HepG2 (cell line): ENCODE measurements at regions not wholly inside any gene's neighbourhood (a gene's known extent, or its start where the extent isn't known, plus 50 kb on each side); places are given as distances from the start of the nearest gene placed in this dataset.

Experiments
- CBX2 ChIP-seq, 2 experiments: fragments of 200-600 bp in 1 of 2; sonication (generic); formaldehyde crosslinking in 1 of 2; IDR thresholded peaks; 2 replicates each; pipeline versions ENCODE4 v1.7.0 to v1.8.1; 2018 to 2022; ENCODE audit warnings: low read depth in 2 of 2, low read length in 1 of 2, mild to moderate bottlenecking in 1 of 2, missing genetic modification reagents in 1 of 2
- DNMT1 ChIP-seq: sonication (generic); formaldehyde crosslinking; IDR thresholded peaks from 2 replicates; pipeline ENCODE4 v1.5.1; 2020; ENCODE audit warnings: mild to moderate bottlenecking, missing genetic modification reagents
- HIVEP1 ChIP-seq: sonication (generic); formaldehyde crosslinking; IDR thresholded peaks from 2 replicates; pipeline ENCODE4 v1.4.0; 2020; ENCODE audit warnings: mild to moderate bottlenecking, missing genetic modification reagents
- HNF4A ChIP-seq: sonication (generic); formaldehyde crosslinking; IDR thresholded peaks from 2 replicates; pipeline ENCODE4 v1.4.0; 2020; ENCODE audit warnings: missing genetic modification reagents
- ZFP62 ChIP-seq: sonication (generic); formaldehyde crosslinking; IDR thresholded peaks from 2 replicates; pipeline ENCODE4 v1.4.0; 2020; ENCODE audit warnings: missing genetic modification reagents
- ZNF30 ChIP-seq: sonication (generic); formaldehyde crosslinking; IDR thresholded peaks from 2 replicates; pipeline ENCODE4 v1.5.0; 2020; ENCODE audit warnings: mild to moderate bottlenecking, missing genetic modification reagents
- ZNF460 ChIP-seq: sonication (generic); formaldehyde crosslinking; IDR thresholded peaks from 2 replicates; pipeline ENCODE4 v1.5.1; 2020; ENCODE audit warnings: missing genetic modification reagents, mild to moderate bottlenecking, borderline replicate concordance
- ZNF724P ChIP-seq: sonication (generic); formaldehyde crosslinking; IDR thresholded peaks from 2 replicates; pipeline ENCODE4 v1.8.0; 2022; ENCODE audit warnings: missing genetic modification reagents, borderline replicate concordance
- ZNF776 ChIP-seq: sonication (generic); formaldehyde crosslinking; IDR thresholded peaks from 2 replicates; pipeline ENCODE4 v1.4.0; 2020; ENCODE audit warnings: mild to moderate bottlenecking, missing genetic modification reagents
- ZNF841 ChIP-seq: sonication (generic); formaldehyde crosslinking; IDR thresholded peaks from 2 replicates; pipeline ENCODE4 v1.8.1; 2023; ENCODE audit warnings: missing genetic modification reagents, borderline replicate concordance
- TF ChIP-seq, protein P1 (sequence below): sonication (generic); formaldehyde crosslinking; IDR thresholded peaks from 2 replicates; pipeline ENCODE4 v1.8.1; 2023; ENCODE audit warnings: mild to moderate bottlenecking, missing genetic modification reagents, borderline replicate concordance
- TF ChIP-seq, protein P2 (sequence below): sonication (generic); formaldehyde crosslinking; IDR thresholded peaks from 2 replicates; pipeline ENCODE4 v1.4.0; 2020; ENCODE audit warnings: missing genetic modification reagents
- TF ChIP-seq, protein P3 (sequence below): sonication (generic); formaldehyde crosslinking; IDR thresholded peaks from 2 replicates; pipeline ENCODE4 v1.5.0; 2020; ENCODE audit warnings: mild to moderate bottlenecking, missing genetic modification reagents, borderline replicate concordance
- TF ChIP-seq, protein P4 (sequence below): sonication (generic); formaldehyde crosslinking; conservative IDR thresholded peaks from 2 replicates; pipeline ENCODE4 v1.8.1; 2023; ENCODE audit warnings: missing genetic modification reagents

DNA sequence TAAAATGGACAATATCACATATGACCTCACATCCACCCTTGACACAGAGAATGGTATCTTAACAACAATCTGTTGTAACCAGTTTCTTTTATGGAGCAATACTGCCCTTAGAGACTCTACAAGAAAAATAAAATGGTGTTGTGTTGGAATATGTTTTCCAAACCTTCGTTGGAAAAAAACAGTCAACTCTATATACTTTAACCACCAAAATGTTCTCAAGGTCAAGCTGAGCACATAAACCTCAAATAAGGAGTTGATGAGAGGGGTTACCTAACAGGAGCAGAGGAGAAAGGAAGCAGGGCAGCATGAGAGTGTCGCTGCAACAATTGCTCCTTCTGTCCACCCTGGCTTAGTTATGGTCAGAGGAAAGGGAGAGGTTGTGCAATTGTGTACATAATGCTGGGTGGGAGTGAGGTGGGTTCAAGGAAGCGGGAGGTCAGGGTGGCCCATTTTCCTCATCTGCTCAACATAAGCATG lies 179.2 kb upstream of the BMP4 start (continued):
- TF ChIP-seq ZNF460 (CRISPR knock-in tag): no peak
- no peak for TF ChIP-seq ZNF724P (CRISPR knock-in tag)
- TF ChIP-seq ZFP62: no peak
- no peak for TF ChIP-seq CBX2 (IDR thresholded peaks at IDR 0.05; ENCODE audit: low read depth, low read length)
- no peak for TF ChIP-seq CBX2 (CRISPR knock-in tag; IDR thresholded peaks at IDR 0.05; ENCODE audit: low read depth)
- TF ChIP-seq ZNF30 (CRISPR knock-in tag): no peak
- TF ChIP-seq ZNF776: no peak
- TF ChIP-seq, protein P1, sequence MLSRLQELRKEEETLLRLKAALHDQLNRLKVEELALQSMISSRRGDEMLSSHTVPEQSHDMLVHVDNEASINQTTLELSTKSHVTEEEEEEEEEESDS (CRISPR knock-in tag): no peak
- TF ChIP-seq, protein P2, sequence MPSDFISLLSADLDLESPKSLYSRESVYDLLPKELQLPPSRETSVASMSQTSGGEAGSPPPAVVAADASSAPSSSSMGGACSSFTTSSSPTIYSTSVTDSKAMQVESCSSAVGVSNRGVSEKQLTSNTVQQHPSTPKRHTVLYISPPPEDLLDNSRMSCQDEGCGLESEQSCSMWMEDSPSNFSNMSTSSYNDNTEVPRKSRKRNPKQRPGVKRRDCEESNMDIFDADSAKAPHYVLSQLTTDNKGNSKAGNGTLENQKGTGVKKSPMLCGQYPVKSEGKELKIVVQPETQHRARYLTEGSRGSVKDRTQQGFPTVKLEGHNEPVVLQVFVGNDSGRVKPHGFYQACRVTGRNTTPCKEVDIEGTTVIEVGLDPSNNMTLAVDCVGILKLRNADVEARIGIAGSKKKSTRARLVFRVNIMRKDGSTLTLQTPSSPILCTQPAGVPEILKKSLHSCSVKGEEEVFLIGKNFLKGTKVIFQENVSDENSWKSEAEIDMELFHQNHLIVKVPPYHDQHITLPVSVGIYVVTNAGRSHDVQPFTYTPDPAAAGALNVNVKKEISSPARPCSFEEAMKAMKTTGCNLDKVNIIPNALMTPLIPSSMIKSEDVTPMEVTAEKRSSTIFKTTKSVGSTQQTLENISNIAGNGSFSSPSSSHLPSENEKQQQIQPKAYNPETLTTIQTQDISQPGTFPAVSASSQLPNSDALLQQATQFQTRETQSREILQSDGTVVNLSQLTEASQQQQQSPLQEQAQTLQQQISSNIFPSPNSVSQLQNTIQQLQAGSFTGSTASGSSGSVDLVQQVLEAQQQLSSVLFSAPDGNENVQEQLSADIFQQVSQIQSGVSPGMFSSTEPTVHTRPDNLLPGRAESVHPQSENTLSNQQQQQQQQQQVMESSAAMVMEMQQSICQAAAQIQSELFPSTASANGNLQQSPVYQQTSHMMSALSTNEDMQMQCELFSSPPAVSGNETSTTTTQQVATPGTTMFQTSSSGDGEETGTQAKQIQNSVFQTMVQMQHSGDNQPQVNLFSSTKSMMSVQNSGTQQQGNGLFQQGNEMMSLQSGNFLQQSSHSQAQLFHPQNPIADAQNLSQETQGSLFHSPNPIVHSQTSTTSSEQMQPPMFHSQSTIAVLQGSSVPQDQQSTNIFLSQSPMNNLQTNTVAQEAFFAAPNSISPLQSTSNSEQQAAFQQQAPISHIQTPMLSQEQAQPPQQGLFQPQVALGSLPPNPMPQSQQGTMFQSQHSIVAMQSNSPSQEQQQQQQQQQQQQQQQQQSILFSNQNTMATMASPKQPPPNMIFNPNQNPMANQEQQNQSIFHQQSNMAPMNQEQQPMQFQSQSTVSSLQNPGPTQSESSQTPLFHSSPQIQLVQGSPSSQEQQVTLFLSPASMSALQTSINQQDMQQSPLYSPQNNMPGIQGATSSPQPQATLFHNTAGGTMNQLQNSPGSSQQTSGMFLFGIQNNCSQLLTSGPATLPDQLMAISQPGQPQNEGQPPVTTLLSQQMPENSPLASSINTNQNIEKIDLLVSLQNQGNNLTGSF: no peak
- TF ChIP-seq HIVEP1 (CRISPR knock-in tag): no peak
- TF ChIP-seq, protein P3, sequence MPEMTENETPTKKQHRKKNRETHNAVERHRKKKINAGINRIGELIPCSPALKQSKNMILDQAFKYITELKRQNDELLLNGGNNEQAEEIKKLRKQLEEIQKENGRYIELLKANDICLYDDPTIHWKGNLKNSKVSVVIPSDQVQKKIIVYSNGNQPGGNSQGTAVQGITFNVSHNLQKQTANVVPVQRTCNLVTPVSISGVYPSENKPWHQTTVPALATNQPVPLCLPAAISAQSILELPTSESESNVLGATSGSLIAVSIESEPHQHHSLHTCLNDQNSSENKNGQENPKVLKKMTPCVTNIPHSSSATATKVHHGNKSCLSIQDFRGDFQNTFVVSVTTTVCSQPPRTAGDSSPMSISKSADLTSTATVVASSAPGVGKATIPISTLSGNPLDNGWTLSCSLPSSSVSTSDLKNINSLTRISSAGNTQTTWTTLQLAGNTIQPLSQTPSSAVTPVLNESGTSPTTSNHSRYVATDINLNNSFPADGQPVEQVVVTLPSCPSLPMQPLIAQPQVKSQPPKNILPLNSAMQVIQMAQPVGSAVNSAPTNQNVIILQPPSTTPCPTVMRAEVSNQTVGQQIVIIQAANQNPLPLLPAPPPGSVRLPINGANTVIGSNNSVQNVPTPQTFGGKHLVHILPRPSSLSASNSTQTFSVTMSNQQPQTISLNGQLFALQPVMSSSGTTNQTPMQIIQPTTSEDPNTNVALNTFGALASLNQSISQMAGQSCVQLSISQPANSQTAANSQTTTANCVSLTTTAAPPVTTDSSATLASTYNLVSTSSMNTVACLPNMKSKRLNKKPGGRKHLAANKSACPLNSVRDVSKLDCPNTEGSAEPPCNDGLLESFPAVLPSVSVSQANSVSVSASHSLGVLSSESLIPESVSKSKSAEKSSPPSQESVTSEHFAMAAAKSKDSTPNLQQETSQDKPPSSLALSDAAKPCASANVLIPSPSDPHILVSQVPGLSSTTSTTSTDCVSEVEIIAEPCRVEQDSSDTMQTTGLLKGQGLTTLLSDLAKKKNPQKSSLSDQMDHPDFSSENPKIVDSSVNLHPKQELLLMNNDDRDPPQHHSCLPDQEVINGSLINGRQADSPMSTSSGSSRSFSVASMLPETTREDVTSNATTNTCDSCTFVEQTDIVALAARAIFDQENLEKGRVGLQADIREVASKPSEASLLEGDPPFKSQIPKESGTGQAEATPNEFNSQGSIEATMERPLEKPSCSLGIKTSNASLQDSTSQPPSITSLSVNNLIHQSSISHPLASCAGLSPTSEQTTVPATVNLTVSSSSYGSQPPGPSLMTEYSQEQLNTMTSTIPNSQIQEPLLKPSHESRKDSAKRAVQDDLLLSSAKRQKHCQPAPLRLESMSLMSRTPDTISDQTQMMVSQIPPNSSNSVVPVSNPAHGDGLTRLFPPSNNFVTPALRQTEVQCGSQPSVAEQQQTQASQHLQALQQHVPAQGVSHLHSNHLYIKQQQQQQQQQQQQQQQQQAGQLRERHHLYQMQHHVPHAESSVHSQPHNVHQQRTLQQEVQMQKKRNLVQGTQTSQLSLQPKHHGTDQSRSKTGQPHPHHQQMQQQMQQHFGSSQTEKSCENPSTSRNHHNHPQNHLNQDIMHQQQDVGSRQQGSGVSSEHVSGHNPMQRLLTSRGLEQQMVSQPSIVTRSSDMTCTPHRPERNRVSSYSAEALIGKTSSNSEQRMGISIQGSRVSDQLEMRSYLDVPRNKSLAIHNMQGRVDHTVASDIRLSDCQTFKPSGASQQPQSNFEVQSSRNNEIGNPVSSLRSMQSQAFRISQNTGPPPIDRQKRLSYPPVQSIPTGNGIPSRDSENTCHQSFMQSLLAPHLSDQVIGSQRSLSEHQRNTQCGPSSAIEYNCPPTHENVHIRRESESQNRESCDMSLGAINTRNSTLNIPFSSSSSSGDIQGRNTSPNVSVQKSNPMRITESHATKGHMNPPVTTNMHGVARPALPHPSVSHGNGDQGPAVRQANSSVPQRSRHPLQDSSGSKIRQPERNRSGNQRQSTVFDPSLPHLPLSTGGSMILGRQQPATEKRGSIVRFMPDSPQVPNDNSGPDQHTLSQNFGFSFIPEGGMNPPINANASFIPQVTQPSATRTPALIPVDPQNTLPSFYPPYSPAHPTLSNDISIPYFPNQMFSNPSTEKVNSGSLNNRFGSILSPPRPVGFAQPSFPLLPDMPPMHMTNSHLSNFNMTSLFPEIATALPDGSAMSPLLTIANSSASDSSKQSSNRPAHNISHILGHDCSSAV: no peak
- peak; percentile 91 for TF ChIP-seq HNF4A (CRISPR knock-in tag)
- TF ChIP-seq DNMT1 (CRISPR knock-in tag): no peak
- TF ChIP-seq, protein P4, sequence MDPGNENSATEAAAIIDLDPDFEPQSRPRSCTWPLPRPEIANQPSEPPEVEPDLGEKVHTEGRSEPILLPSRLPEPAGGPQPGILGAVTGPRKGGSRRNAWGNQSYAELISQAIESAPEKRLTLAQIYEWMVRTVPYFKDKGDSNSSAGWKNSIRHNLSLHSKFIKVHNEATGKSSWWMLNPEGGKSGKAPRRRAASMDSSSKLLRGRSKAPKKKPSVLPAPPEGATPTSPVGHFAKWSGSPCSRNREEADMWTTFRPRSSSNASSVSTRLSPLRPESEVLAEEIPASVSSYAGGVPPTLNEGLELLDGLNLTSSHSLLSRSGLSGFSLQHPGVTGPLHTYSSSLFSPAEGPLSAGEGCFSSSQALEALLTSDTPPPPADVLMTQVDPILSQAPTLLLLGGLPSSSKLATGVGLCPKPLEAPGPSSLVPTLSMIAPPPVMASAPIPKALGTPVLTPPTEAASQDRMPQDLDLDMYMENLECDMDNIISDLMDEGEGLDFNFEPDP (CRISPR knock-in tag): no peak
- no peak for TF ChIP-seq ZNF841
